ENCODE measurements at regions not wholly inside any gene's neighbourhood (a gene's known extent, or its start where the extent isn't known, plus 50 kb on each side); places are given as distances from the start of the nearest gene placed in this dataset.

DNA sequence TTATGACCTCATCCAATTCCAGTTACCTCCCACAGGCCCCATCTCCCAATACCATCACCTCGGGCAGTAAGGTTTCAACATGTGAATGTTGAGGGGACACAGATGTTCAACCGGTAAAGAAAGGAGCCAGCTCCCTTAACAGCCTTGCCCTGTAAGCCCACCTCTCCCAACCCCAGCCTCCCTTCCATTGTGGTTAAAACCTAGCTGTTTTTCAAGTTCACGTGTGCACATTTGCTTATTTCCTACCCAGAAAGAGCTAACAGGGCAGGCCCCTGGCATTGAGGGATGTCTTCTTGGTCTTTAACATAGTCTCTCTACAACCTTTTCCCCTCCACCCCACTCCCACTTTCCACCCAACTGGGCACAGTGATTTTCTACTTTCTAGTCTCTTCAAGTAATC is 385.7 kb downstream of the FBXW7 start:
- no peaks in the 10 kb centered on the region for H3K4me1 ChIP-seq (ENCODE audit: control insufficient read depth in 1 of 2, insufficient read depth in 2 of 2, low read length in 2 of 2)
- no peaks in the 10 kb centered on the region for H3K36me3 ChIP-seq (ENCODE audit: control insufficient read depth in 1 of 2, insufficient read depth in 2 of 2, low read length in 2 of 2)
- ChIA-PET CTCF (no interaction called here), RAD21 (ENCODE audit: low non-redundant PET in 1 of 2, low total read pairs in 2 of 2, uncharacterized antibody in 2 of 2, unreplicated experiment in 2 of 2) (no interaction called here), POLR2A (no interaction called here)
- no peak for DNase-seq (ENCODE audit: low read depth, low spot score)
- intact Hi-C loops (cut with micrococcal nuclease) = no loop called here
- ATAC-seq = no peak
- no peak overlapping the region for H3K4me2 ChIP-seq (ENCODE audit: low read length)
- H2AFZ ChIP-seq (ENCODE audit: low read depth, low read length, poor library complexity, severe bottlenecking) = no peak overlapping the region
- BruUV-seq (replicated peaks) = no TSS peak
- H3K4me3 ChIP-seq (replicated peaks in 1 of 2; ENCODE audit: low read depth in 1 of 2, low read length in 2 of 2) = no peak overlapping the region
- H4K20me1 ChIP-seq (ENCODE audit: insufficient read depth) = no peaks in the 10 kb centered on the region
- no peak overlapping the region for H3K27ac ChIP-seq (ENCODE audit: low read depth, low read length)
- H3K9me2 ChIP-seq (ENCODE audit: insufficient read depth) = no peaks in the 10 kb centered on the region
- no peak overlapping the region for H3K9ac ChIP-seq (ENCODE audit: low read length)
- TF ChIP-seq ZFX (IDR thresholded peaks at IDR 0.05) = no peak
- TF ChIP-seq ZNF274 (IDR thresholded peaks at IDR 0.05; ENCODE audit: low read depth, low read length) = no peak
- peaks cover 7 to 10% of the 10 kb centered on the region in 2 experiments; a peak in 2 of 4 replicates for H3K9me3 ChIP-seq (ENCODE audit: control insufficient read depth in 1 of 2, insufficient read depth in 1 of 2, low read depth in 1 of 2, low read length in 2 of 2)
- no peaks in the 10 kb centered on the region for H3K27me3 ChIP-seq (ENCODE audit: insufficient read depth, low read length)
- H3K79me2 ChIP-seq (ENCODE audit: insufficient read depth, low read length) = no peaks in the 10 kb centered on the region

DNA sequence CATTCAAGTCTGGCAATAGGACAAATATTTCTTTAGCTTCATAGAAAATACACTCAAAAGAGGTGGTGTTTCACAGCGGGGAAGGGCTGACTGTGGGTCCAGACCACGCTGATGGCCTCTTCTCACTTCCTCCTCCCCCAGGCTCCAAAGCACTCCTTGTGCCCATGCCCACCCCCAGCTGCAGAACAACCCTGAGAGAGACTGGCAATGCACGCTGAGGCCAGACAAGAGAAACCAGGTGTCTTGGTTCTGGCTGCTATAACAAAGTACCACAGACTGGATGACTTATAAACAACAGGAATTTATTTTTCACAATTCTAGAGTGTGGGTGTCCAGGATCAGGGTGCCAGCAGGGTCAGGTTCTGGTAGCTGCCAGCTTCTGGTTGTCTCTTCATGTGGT is 386.1 kb downstream of the FBXW7 start:
- POLR2A ChIA-PET = no interaction called here
- DNase-seq (ENCODE audit: low read depth, low spot score) = no peak
- Histone ChIP-seq H3K27ac (ENCODE audit: low read depth, low read length) (no peak overlapping the region), H2AFZ (ENCODE audit: low read depth, low read length, poor library complexity, severe bottlenecking) (no peak overlapping the region), H3K79me2 (ENCODE audit: insufficient read depth, low read length) (no peaks in the 10 kb centered on the region), H3K9me2 (ENCODE audit: insufficient read depth) (no peaks in the 10 kb centered on the region), H3K4me3 (replicated peaks in 1 of 2; ENCODE audit: low read depth in 1 of 2, low read length in 2 of 2) (no peak overlapping the region), H3K27me3 (ENCODE audit: insufficient read depth, low read length) (no peaks in the 10 kb centered on the region), H3K4me1 (ENCODE audit: control insufficient read depth in 1 of 2, insufficient read depth in 2 of 2, low read length in 2 of 2) (no peaks in the 10 kb centered on the region), H3K9me3 (ENCODE audit: control insufficient read depth in 1 of 2, insufficient read depth in 1 of 2, low read depth in 1 of 2, low read length in 2 of 2) (peaks cover 7 to 10% of the 10 kb centered on the region in 2 experiments; a peak in 2 of 4 replicates), H4K20me1 (ENCODE audit: insufficient read depth) (no peaks in the 10 kb centered on the region), H3K4me2 (ENCODE audit: low read length) (no peak overlapping the region), H3K36me3 (ENCODE audit: control insufficient read depth in 1 of 2, insufficient read depth in 2 of 2, low read length in 2 of 2) (no peaks in the 10 kb centered on the region), H3K9ac (ENCODE audit: low read length) (no peak overlapping the region)
- no peak for TF ChIP-seq POLR2AphosphoS5 (IDR thresholded peaks at IDR 0.05; ENCODE audit: low read depth, low read length)
- TF ChIP-seq CEBPB (IDR thresholded peaks at IDR 0.05; ENCODE audit: low read depth) = no peak
- TF ChIP-seq ELF1 (IDR thresholded peaks at IDR 0.05; ENCODE audit: borderline replicate concordance, low read depth) = no peak
- no peak for TF ChIP-seq FOSL1 (IDR thresholded peaks at IDR 0.05; ENCODE audit: low read depth)
- no peak for TF ChIP-seq SIN3A (IDR thresholded peaks at IDR 0.05; ENCODE audit: low read depth)
- no peak for TF ChIP-seq EZH2phosphoT487 (IDR thresholded peaks at IDR 0.05; ENCODE audit: borderline replicate concordance)
- TF ChIP-seq, protein P1, sequence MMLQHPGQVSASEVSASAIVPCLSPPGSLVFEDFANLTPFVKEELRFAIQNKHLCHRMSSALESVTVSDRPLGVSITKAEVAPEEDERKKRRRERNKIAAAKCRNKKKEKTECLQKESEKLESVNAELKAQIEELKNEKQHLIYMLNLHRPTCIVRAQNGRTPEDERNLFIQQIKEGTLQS (IDR thresholded peaks at IDR 0.05) = no peak
- TF ChIP-seq, protein P2, sequence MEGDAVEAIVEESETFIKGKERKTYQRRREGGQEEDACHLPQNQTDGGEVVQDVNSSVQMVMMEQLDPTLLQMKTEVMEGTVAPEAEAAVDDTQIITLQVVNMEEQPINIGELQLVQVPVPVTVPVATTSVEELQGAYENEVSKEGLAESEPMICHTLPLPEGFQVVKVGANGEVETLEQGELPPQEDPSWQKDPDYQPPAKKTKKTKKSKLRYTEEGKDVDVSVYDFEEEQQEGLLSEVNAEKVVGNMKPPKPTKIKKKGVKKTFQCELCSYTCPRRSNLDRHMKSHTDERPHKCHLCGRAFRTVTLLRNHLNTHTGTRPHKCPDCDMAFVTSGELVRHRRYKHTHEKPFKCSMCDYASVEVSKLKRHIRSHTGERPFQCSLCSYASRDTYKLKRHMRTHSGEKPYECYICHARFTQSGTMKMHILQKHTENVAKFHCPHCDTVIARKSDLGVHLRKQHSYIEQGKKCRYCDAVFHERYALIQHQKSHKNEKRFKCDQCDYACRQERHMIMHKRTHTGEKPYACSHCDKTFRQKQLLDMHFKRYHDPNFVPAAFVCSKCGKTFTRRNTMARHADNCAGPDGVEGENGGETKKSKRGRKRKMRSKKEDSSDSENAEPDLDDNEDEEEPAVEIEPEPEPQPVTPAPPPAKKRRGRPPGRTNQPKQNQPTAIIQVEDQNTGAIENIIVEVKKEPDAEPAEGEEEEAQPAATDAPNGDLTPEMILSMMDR (IDR thresholded peaks at IDR 0.05 in 2 of 3, conservative IDR thresholded peaks at IDR 0.05 in 1 of 3; ENCODE audit: borderline replicate concordance in 1 of 3, insufficient read depth in 1 of 3, low read depth in 2 of 3, low read length in 2 of 3) = no peak
- ATAC-seq = no peak
- intact Hi-C loops (cut with micrococcal nuclease) = no loop called here
- CTCF ChIA-PET = no interaction called here
- no TSS peak for BruUV-seq (replicated peaks)
- RAD21 ChIA-PET (ENCODE audit: low non-redundant PET in 1 of 2, low total read pairs in 2 of 2, uncharacterized antibody in 2 of 2, unreplicated experiment in 2 of 2) = interaction anchor here in 1 of 2 experiments (0.6 kb wide), 1 partner anchor 824 kb away, joined by 3 read pairs; no protein-coding TSS in a partner anchor
